B cell (primary cell): ENCODE measurements at regions not wholly inside any gene's neighbourhood (a gene's known extent, or its start where the extent isn't known, plus 50 kb on each side); places are given as distances from the start of the nearest gene placed in this dataset.

Experiments
- ATAC-seq: fragments of 200-7000 bp; cut with Tn5 transposase; one replicate; pipeline ENCODE4 v1.10.0; 2021; ENCODE audit warnings: low read depth, mild to moderate bottlenecking, moderate number of reproducible peaks, moderate library complexity
- CTCF ChIA-PET: fragments of 350-600 bp; sonication (Branson Sonifier 250); formaldehyde crosslinking; loops from one replicate; lab custom pipeline; 2021; ENCODE audit warnings: antibody characterized with exemption, inconsistent platforms; lab: Charles Lee
- POLR2A ChIA-PET: fragments of 350-600 bp; sonication (Branson Sonifier 250); formaldehyde crosslinking; loops from one replicate; lab custom pipeline; 2021; ENCODE audit warnings: antibody characterized with exemption; lab: Charles Lee
- DNase-seq: peaks from one replicate; pipeline ENCODE4 v3.0.0; 2013
- H2AFZ ChIP-seq: 2 replicates; pipeline ENCODE4 v1.6.1; 2012; ENCODE audit warnings: mild to moderate bottlenecking, low read depth, low read length; ENCODE audit not compliant: insufficient read depth, poor library complexity, severe bottlenecking
- H3K27ac ChIP-seq, 2 donors: 1 replicate in 1 of 2; 2 replicates in 1 of 2; pipeline ENCODE4 v1.5.1; 2012 to 2013; ENCODE audit warnings: low read length in 2 of 2, mild to moderate bottlenecking in 2 of 2, moderate library complexity in 1 of 2
- H3K27me3 ChIP-seq, 4 experiments: fragments of 200-600 bp in 1 of 4; sonication (generic) in 1 of 4; replicated peaks in 1 of 4; 1 replicate in 2 of 4; 2 replicates in 2 of 4; pipeline versions ENCODE4 v1.6.1 to v1.7.0; 2013 to 2016; ENCODE audit warnings: low read length in 3 of 4, mild to moderate bottlenecking in 2 of 4, mixed read lengths in 1 of 4, moderate library complexity in 1 of 4; ENCODE audit not compliant: insufficient read depth in 4 of 4, control insufficient read depth in 3 of 4; ENCODE audit errors: control extremely low read depth in 1 of 4
- H3K36me3 ChIP-seq, 2 experiments: replicated peaks in 1 of 2; 1 replicate in 1 of 2; 2 replicates in 1 of 2; pipeline versions ENCODE4 v1.6.1 to v1.7.1; 2013; ENCODE audit warnings: low read length in 1 of 2; ENCODE audit not compliant: insufficient read depth in 2 of 2, control insufficient read depth in 1 of 2; ENCODE audit errors: control extremely low read depth in 1 of 2, extremely low read depth in 1 of 2
- H3K4me1 ChIP-seq, 2 donors: fragments of 200-600 bp in 1 of 2; sonication (generic) in 1 of 2; 1 replicate in 1 of 2; 2 replicates in 1 of 2; pipeline versions ENCODE4 v1.5.1 to v1.6.1; 2013 to 2017; ENCODE audit warnings: low read length in 2 of 2; ENCODE audit not compliant: control insufficient read depth in 2 of 2, insufficient read depth in 2 of 2
- H3K4me2 ChIP-seq: replicated peaks from 2 replicates; pipeline ENCODE3; 2012; ENCODE audit warnings: mild to moderate bottlenecking, low read depth, low read length; ENCODE audit not compliant: poor library complexity, severe bottlenecking
- H3K4me3 ChIP-seq, 5 experiments: fragments of 200-600 bp in 1 of 5; sonication (generic) in 1 of 5; 1 replicate in 3 of 5; 2 replicates in 2 of 5; pipeline versions ENCODE4 v1.5.1 to v1.7.0; 2011 to 2016; ENCODE audit warnings: low read length in 4 of 5, mild to moderate bottlenecking in 4 of 5, low read depth in 2 of 5, control low read depth in 1 of 5, moderate library complexity in 1 of 5; ENCODE audit not compliant: insufficient read depth in 1 of 5; ENCODE audit errors: control extremely low read depth in 1 of 5, extremely low read depth in 1 of 5
- H3K79me2 ChIP-seq: fragments of 200-600 bp; sonication (generic); one replicate; pipeline ENCODE4 v1.6.0; 2016; ENCODE audit warnings: low read length; ENCODE audit not compliant: control insufficient read depth, insufficient read depth
- H3K9ac ChIP-seq: fragments of 200-600 bp; sonication (generic); 2 replicates; pipeline ENCODE4 v1.6.1; 2017; ENCODE audit warnings: mild to moderate bottlenecking, low read length, moderate library complexity
- H3K9me3 ChIP-seq, 3 donors: one replicate each; pipeline versions ENCODE4 v1.6.1 to v1.7.1; 2013; ENCODE audit warnings: low read length in 2 of 3; ENCODE audit not compliant: control insufficient read depth in 2 of 3, insufficient read depth in 1 of 3; ENCODE audit errors: control extremely low read depth in 1 of 3
- H4K20me1 ChIP-seq: 2 replicates; pipeline ENCODE4 v1.6.0; 2012; ENCODE audit warnings: mild to moderate bottlenecking, low read length; ENCODE audit not compliant: insufficient read depth, control insufficient read depth, poor library complexity, severe bottlenecking
- H3K27ac Mint-ChIP-seq: one replicate; pipeline ENCODE4 v1.8.0; 2021; ENCODE audit warnings: mixed read lengths
- H3K27me3 Mint-ChIP-seq: one replicate; pipeline ENCODE4 v1.8.0; 2021; ENCODE audit warnings: mixed read lengths
- H3K4me1 Mint-ChIP-seq: one replicate; pipeline ENCODE4 v1.8.0; 2021; ENCODE audit warnings: mixed read lengths
- H3K4me3 Mint-ChIP-seq: one replicate; pipeline ENCODE4 v1.8.0; 2021; ENCODE audit warnings: mixed read lengths
- H3K9me3 Mint-ChIP-seq: one replicate; pipeline ENCODE4 v1.8.0; 2022; ENCODE audit warnings: mixed read lengths; ENCODE audit not compliant: insufficient read depth
- EZH2 ChIP-seq: IDR thresholded peaks from 2 replicates; pipeline ENCODE4 v1.6.1; 2012; ENCODE audit warnings: borderline replicate concordance, low read depth, mild to moderate bottlenecking, moderate library complexity, low read length; ENCODE audit not compliant: insufficient read depth, poor library complexity, severe bottlenecking
- WGBS: methylation state at CpG from one replicate; pipeline ENCODE4 v1.1.5; 2013; ENCODE audit warnings: missing lambda C conversion rate; ENCODE audit not compliant: insufficient coverage; 5-methylcytosine and 5-hydroxymethylcytosine counted together
- intact Hi-C: fragments of 100-400 bp; cut with micrococcal nuclease; formaldehyde crosslinking; loops from one replicate; pipeline ENCODE4 v1.10.0; 2022
- TF ChIP-seq, protein P1 (sequence below): fragments of 200-600 bp; IDR thresholded peaks from one replicate; pipeline ENCODE4 v1.8.0; 2022; ENCODE audit warnings: antibody characterized with exemption, mild to moderate bottlenecking

- ATAC-seq, result no peak
- no peak overlapping the region for H3K27ac Mint-ChIP-seq
- intact Hi-C loops, result no loop called here
Measured at GRCh38 chr19:27892500-27892899, 1320.5 kb downstream of the UQCRFS1 start.

DNA sequence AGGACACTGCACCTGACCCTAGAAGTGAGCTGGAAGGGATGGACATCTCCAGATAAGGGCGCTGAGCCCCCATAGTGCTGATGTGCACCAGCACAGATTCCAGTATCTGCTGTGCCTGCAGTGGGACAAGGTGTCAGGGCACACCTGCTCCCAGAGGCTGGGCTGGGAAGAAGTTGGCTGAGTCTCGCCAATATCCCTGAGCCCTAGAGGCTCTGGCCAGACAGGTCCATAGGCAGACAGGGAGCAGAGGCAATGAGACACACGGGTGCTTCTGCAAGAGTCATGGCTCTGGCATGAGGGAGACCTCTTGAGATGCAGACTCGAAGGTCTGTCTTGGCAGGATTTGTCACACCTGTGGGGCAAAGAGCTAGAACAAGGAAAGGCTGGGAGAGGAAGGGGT is 1321.5 kb downstream of the UQCRFS1 start:
- Histone ChIP-seq H3K4me1 (no peaks in the 10 kb centered on the region), H3K4me3 (no peak overlapping the region), H3K4me2 (no peak overlapping the region), H3K79me2 (no peaks in the 10 kb centered on the region), H3K27ac (no peak overlapping the region), H3K9ac (no peak overlapping the region), H3K36me3 (no peaks in the 10 kb centered on the region), H4K20me1 (no peaks in the 10 kb centered on the region), H3K27me3 (no peaks in the 10 kb centered on the region), H2AFZ (no peak overlapping the region), H3K9me3 (peaks cover 0 to 41% (median 0%) of the 10 kb centered on the region in 3 donors)
- 72% methylated on average over 4 of the region's 4 CpGs for WGBS
- H3K4me1 Mint-ChIP-seq, result no peaks in the 10 kb centered on the region
- no peak overlapping the region for H3K27ac Mint-ChIP-seq
- intact Hi-C loops, result no loop called here
- ATAC-seq (no peak), DNase-seq (no peak)
- TF ChIP-seq EZH2, result no peak
- TF ChIP-seq, protein P1, sequence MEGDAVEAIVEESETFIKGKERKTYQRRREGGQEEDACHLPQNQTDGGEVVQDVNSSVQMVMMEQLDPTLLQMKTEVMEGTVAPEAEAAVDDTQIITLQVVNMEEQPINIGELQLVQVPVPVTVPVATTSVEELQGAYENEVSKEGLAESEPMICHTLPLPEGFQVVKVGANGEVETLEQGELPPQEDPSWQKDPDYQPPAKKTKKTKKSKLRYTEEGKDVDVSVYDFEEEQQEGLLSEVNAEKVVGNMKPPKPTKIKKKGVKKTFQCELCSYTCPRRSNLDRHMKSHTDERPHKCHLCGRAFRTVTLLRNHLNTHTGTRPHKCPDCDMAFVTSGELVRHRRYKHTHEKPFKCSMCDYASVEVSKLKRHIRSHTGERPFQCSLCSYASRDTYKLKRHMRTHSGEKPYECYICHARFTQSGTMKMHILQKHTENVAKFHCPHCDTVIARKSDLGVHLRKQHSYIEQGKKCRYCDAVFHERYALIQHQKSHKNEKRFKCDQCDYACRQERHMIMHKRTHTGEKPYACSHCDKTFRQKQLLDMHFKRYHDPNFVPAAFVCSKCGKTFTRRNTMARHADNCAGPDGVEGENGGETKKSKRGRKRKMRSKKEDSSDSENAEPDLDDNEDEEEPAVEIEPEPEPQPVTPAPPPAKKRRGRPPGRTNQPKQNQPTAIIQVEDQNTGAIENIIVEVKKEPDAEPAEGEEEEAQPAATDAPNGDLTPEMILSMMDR, result no peak
- no peaks in the 10 kb centered on the region for H3K27me3 Mint-ChIP-seq
- CTCF ChIA-PET, result no interaction called here
- POLR2A ChIA-PET, result no interaction called here
- H3K9me3 Mint-ChIP-seq, result peaks cover 4% of the 10 kb centered on the region
- H3K4me3 Mint-ChIP-seq, result no peak overlapping the region

More at GRCh38 chr19:27892500-27892899, 1320.5 kb downstream of the UQCRFS1 start:
- H3K9ac ChIP-seq, result no peak overlapping the region
- H3K9me3 ChIP-seq, result peaks cover 0 to 34% (median 0%) of the 10 kb centered on the region in 3 donors
- H4K20me1 ChIP-seq, result no peaks in the 10 kb centered on the region
- no peaks in the 10 kb centered on the region for H3K4me1 ChIP-seq
- no peak overlapping the region for H3K4me3 Mint-ChIP-seq
- no peak overlapping the region for H2AFZ ChIP-seq
- no peak overlapping the region for H3K4me2 ChIP-seq
- H3K27ac ChIP-seq, result no peak overlapping the region
- TF ChIP-seq EZH2, result no peak
- TF ChIP-seq, protein P1, result no peak
- WGBS, result 50% methylated on average over 2 of the region's 2 CpGs
- H3K9me3 Mint-ChIP-seq, result peaks cover 3% of the 10 kb centered on the region
- no peaks in the 10 kb centered on the region for H3K4me1 Mint-ChIP-seq
- H3K27me3 ChIP-seq, result no peaks in the 10 kb centered on the region
- no peak for DNase-seq
- no peak overlapping the region for H3K4me3 ChIP-seq
- POLR2A ChIA-PET, result no interaction called here
- no peaks in the 10 kb centered on the region for H3K27me3 Mint-ChIP-seq
- CTCF ChIA-PET, result no interaction called here
- H3K36me3 ChIP-seq, result no peaks in the 10 kb centered on the region
- H3K79me2 ChIP-seq, result no peaks in the 10 kb centered on the region
